RWPE1 (cell line): ENCODE measurements at regions not wholly inside any gene's neighbourhood (a gene's known extent, or its start where the extent isn't known, plus 50 kb on each side); places are given as distances from the start of the nearest gene placed in this dataset.
"Not testable (repeated sequence)": the region's sequence is repeated elsewhere in the genome, so short reads cannot be mapped to it uniquely, and the experiment has no call there.

Experiments
- CTCF ChIA-PET: fragments of 350-600 bp; sonication (Branson Sonifier 250); formaldehyde crosslinking; extraction: SDS; loops from one replicate; lab custom pipeline; 2021; lab: Yijun Ruan, JAX
- POLR2A ChIA-PET: fragments of 400-600 bp; formaldehyde crosslinking; extraction: SDS; loops from one replicate; lab custom pipeline; 2020; ENCODE audit warnings: antibody characterized with exemption; ENCODE audit not compliant: low non-redundant PET; lab: Yijun Ruan, JAX
- DNase-seq: peaks from one replicate; pipeline ENCODE4 v3.0.0; 2012; ENCODE audit warnings: low spot score
- H3K27ac ChIP-seq: fragments of 450-650 bp; 2 replicates; pipeline ENCODE4 v1.5.1; 2017
- TF ChIP-seq, protein P1 (sequence below): fragments of 450-650 bp; conservative IDR thresholded peaks from 2 replicates; pipeline ENCODE4 v1.5.1; 2017; ENCODE audit warnings: low read depth, mild to moderate bottlenecking

DNA sequence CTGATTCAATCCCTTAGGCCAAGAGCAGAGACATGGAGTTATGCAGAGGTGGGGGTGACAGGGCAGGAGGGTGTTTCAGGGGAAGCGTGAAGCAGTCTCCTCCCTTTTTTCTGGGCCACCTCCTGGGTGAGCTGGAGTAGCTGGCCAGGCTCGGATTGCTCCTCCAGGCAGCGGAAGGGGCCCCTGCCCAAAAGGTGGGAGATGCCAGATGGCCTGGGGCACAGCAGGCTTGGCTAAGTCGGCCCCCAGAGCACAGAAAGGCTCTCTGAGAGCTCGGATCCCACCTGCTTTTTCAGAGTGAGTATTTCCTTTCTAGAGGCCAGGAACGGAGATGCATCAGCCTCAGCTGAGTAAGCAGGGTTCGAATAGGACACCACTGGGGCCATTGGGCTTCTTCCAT, 196.9 kb downstream of the ANKRD30B start:
- ChIA-PET POLR2A (no interaction called here), CTCF (no interaction called here)
- TF ChIP-seq, protein P1, sequence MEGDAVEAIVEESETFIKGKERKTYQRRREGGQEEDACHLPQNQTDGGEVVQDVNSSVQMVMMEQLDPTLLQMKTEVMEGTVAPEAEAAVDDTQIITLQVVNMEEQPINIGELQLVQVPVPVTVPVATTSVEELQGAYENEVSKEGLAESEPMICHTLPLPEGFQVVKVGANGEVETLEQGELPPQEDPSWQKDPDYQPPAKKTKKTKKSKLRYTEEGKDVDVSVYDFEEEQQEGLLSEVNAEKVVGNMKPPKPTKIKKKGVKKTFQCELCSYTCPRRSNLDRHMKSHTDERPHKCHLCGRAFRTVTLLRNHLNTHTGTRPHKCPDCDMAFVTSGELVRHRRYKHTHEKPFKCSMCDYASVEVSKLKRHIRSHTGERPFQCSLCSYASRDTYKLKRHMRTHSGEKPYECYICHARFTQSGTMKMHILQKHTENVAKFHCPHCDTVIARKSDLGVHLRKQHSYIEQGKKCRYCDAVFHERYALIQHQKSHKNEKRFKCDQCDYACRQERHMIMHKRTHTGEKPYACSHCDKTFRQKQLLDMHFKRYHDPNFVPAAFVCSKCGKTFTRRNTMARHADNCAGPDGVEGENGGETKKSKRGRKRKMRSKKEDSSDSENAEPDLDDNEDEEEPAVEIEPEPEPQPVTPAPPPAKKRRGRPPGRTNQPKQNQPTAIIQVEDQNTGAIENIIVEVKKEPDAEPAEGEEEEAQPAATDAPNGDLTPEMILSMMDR: no peak

DNA sequence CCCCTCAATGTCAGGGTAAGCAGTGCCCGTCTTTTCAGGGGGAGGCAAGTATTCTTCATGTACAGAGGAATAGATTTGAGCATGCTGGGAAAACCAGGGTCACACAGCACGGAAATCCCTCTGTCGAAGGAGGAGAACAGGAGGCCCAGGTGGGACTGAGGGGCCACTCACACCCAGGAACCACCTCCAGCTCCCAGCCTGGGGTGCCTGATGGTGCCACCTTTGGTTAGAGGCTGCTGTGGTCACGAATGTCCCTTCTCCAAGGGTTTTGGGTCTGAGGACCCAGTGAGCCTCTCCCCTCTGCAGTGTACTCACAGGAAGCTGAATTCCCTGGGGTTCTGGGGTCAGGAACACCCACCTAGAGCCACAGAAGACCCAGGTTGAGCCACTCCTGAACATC, 197.3 kb downstream of the ANKRD30B start:
- DNase-seq: no peak
- ChIA-PET POLR2A (no interaction called here), CTCF (no interaction called here)
- TF ChIP-seq, protein P1: no peak
- H3K27ac ChIP-seq: no peak overlapping the region

More for the DNA sequence above, 196.9 kb downstream of the ANKRD30B start:
- DNase-seq: no peak
- H3K27ac ChIP-seq: no peak overlapping the region

DNA sequence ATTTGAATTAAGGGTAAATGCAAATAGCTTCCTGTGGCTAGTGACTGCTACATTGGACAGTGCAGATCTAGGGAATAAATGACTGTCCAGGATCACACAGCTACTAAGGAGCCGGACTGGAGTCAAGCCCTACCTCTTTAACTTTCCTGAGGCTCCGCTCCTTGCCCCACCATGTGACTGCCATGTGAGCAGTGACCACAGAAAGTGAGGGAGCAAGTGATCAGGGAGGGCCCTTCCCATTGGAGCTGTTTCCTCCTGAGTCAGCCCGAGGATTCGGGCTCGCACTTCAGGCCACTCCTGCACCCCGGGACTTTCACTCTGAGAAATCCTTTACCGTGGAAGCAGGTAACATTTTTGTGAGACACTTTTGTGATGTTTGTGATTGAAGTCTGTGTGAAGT, 198.0 kb downstream of the ANKRD30B start:
- TF ChIP-seq, protein P1: no peak
- H3K27ac ChIP-seq: no peak overlapping the region
- CTCF ChIA-PET: no interaction called here
- DNase-seq: no peak
- POLR2A ChIA-PET: no interaction called here

DNA sequence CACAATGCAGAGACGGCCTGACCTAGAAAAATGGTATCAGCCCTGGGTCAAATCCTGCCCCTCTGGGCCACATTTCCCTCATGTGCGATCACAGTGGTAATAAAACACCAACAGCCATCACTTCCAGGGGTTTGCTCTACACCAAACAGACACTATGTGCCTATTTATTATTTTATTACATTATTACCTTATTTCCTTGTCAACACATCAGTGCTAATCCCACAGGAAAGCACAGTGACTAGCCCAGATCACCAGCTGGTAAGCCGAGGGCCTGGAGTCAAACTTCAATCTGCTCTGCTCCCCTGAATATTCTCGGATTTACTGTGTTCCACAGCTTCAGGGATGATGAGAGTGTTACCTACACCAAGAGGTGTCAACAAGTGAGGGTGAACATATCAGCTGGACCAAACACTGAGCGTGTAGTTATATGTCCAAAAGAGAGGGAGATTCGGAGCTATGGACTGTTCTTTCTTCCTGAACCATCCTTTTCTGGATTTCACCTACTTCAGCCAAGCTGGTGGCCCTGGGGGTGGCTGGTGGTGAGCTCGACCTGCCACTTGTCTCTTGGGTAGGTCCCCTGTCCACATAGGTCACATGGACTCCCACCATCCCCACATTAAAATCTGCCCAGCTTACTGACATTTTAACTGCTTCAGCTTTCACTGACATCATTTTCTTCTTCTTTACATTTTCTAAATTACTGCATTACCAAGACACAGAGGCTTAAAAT, 198.9 kb downstream of the ANKRD30B start:
- DNase-seq, CTCF ChIA-PET, H3K27ac ChIP-seq, POLR2A ChIA-PET: not testable (repeated sequence)

DNA sequence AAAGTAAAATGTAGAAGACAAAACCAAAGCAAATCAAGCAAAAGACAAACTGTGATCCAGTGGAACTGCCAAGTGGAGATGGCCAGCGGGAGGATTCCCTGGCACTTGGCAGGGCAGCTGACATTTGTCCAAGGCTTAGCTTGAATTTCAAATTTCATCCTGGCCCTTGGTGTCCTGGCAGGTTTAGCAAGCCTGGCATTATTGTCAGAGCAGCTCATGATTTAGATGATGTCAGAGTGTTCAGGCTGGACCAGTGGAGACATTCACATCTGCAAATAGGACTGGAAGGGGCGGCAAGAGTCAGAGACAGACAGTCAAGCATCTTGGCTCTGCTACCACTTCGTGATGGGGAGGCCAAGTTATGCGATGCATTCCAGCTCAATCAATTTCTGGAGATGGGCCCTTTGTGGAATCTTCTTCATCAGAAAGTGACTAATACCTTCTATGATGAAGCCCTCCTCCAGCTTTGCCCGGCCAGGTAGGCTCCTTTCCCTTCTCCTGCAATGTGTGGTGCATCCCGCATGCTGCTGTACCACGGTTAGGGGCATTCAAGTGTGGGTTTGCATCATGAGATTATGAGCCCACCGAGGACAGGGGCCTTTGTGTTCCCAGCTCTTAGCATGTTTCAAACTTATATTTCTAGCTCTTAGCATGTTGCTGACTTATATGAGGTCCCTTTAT, 199.7 kb downstream of the ANKRD30B start:
- POLR2A ChIA-PET: no interaction called here
- CTCF ChIA-PET: no interaction called here
- no peak for DNase-seq
- TF ChIP-seq, protein P1: no peak
- no peak overlapping the region for H3K27ac ChIP-seq

DNA sequence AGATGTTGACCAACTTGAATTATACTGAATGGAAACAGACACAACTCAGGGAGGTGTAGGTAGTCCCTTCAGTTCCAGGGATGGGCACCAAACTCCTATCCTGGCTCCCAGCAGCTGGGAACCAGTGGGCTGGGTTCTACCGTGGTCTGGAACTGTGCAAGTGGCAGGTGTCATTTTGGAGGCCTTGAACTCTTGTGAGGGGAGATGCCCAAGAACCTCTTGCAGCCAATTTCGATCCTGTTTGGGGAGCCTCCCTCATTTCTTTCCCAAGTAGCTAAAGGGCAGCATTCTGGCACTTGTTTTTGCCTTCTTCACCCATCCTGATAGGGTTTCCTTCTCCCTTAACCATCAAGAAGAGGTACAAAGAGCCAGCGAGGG, 200.2 kb downstream of the ANKRD30B start:
- POLR2A ChIA-PET: no interaction called here

More for the DNA sequence above, 200.2 kb downstream of the ANKRD30B start:
- TF ChIP-seq, protein P1: no peak
- no peak overlapping the region for H3K27ac ChIP-seq
- CTCF ChIA-PET: no interaction called here
- no peak for DNase-seq
